NOMO-1 (cell line): ENCODE measurements at regions not wholly inside any gene's neighbourhood (a gene's known extent, or its start where the extent isn't known, plus 50 kb on each side); places are given as distances from the start of the nearest gene placed in this dataset.
"Not testable (repeated sequence)": the region's sequence is repeated elsewhere in the genome, so short reads cannot be mapped to it uniquely, and the experiment has no call there.

Experiments
- DNase-seq, 2 experiments: peaks; one replicate each; lab custom pipeline; 2025; ENCODE audit not compliant: unreplicated experiment in 2 of 2; lab: John Stamatoyannopoulos, UW

- no peak for DNase-seq
Measured at GRCh38 chr14:30064454-30064853, 136.8 kb upstream of the PRKD1 start.

- DNase-seq = no peak
Measured at GRCh38 chr14:30069536-30069935, 141.9 kb upstream of the PRKD1 start.

- DNase-seq = not testable (repeated sequence)
Measured at GRCh38 chr14:30072454-30072853, 144.8 kb upstream of the PRKD1 start.

- DNase-seq = no peak
Measured at GRCh38 chr14:30077946-30078345, 150.3 kb upstream of the PRKD1 start.

- no peak for DNase-seq
Measured at GRCh38 chr14:30078811-30079402, 151.3 kb upstream of the PRKD1 start.

- no peak for DNase-seq
Measured at GRCh38 chr14:30082486-30082885, 154.8 kb upstream of the PRKD1 start.

GRCh38 chr14:30084811-30085210, 157.2 kb upstream of the PRKD1 start:
- DNase-seq = no peak

- no peak for DNase-seq
Measured at GRCh38 chr14:30085943-30086342, 158.3 kb upstream of the PRKD1 start.

GRCh38 chr14:30088620-30089019, 161.0 kb upstream of the PRKD1 start:
- DNase-seq = no peak

GRCh38 chr14:30108975-30109700, 181.5 kb upstream of the PRKD1 start:
- DNase-seq = no peak

- no peak for DNase-seq
Measured at GRCh38 chr14:30114051-30114450, 186.4 kb upstream of the PRKD1 start.

- no peak for DNase-seq
Measured at GRCh38 chr14:30115756-30116155, 188.1 kb upstream of the PRKD1 start.

- no peak for DNase-seq
Measured at GRCh38 chr14:30118992-30119640, 191.5 kb upstream of the PRKD1 start.

GRCh38 chr14:30125322-30125979, 197.8 kb upstream of the PRKD1 start:
- DNase-seq = no peak

GRCh38 chr14:30129807-30130206, 202.2 kb upstream of the PRKD1 start:
- DNase-seq = no peak

GRCh38 chr14:30131581-30132097, 204.0 kb upstream of the PRKD1 start:
- DNase-seq = no peak

- no peak for DNase-seq
Measured at GRCh38 chr14:30132196-30132595, 204.5 kb upstream of the PRKD1 start.

- no peak for DNase-seq
Measured at GRCh38 chr14:30134936-30135335, 207.3 kb upstream of the PRKD1 start.

- DNase-seq = no peak
Measured at GRCh38 chr14:30138567-30138966, 210.9 kb upstream of the PRKD1 start.

- no peak for DNase-seq
Measured at GRCh38 chr14:30142216-30142615, 214.6 kb upstream of the PRKD1 start.

- DNase-seq = no peak
Measured at GRCh38 chr14:30143627-30144026, 216.0 kb upstream of the PRKD1 start.
